Esophagus mucosa (tissue), 1 donor: ENCODE measurements at regions not wholly inside any gene's neighbourhood (a gene's known extent, or its start where the extent isn't known, plus 50 kb on each side); places are given as distances from the start of the nearest gene placed in this dataset.

Experiments used
- ATAC-seq: fragments of 200-7000 bp; cut with Tn5 transposase; one replicate; pipeline ENCODE4 v1.9.1; 2020
- donor health status: DM: yes; HTN: yes; CAD: no.

DNA sequence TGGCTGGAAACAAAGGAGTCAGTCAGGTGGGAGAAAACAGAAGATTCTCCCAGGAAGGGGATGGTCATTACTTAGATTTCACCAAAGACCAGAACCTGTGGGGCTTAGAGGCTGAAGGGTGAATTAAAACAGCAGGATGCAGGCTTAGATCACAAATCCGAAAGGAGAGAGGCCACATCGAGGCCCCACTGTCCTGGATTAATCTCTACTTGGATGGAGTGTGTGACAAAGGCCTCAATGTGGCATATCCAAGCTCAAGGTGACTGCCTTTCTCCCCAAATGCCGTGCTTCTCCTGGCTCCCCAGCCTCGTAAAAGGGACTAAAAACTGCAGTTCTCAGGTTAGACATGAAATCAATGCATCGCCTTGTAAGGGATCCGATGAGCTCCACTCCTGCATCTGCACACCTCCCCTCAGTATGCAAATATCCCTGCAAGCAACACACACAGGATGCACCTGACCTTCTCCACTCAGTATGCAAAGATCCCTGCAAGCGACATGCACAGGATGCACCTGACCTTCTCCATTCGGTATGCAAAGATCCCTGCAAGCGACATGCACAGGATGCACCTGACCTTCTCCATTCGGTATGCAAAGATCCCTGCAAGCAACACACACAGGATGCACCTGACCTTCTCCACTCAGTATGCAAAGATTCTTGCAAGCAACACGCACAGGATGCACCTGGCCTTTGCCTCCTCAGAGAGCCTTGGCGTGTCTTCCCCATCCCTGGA, 447.4 kb downstream of the BRD1 start:
- ATAC-seq, result no peak

DNA sequence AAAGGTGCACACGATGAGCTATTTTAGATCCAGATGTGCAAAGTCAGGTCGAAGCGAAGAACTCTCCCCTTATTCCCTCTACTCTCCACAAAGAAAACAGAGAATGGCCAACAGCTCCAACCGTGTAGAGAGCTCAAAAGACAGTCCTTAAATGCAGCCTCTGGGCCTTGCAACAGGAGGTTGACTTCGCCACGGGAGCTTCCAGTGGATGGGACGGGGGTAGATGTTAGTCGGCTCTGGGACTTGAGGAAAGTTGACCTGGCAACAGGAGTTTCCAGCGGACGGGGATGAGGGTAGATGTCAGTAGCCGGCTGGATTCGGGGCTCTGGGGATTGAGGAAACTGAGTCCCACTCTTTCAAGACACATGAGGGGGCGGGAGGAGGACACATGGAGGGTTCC, 450.4 kb downstream of the BRD1 start:
- no peak for ATAC-seq

- ATAC-seq, result no peak
These were observed 453.9 kb downstream of the BRD1 start for GRCh38 chr22:49373801-49374226.

DNA sequence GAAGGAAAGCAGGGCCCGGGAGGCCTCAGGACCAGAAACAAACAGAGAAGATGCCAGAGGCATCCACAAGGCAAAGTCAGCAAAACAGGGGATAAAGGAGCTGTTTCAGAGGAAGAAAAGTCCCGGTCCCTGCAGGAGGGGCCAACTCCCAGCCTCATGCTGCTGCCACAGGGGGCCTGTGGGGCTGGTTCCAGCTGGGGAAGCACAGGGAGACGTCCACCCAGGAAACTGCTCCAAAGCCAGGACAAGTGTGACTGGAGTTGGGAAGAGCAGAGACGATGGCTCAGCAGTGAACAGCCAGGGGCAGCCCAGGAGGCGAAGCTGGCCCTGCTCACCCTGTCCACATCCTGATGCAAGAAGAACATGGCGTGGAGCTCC, 454.4 kb downstream of the BRD1 start:
- ATAC-seq, result no peak

- ATAC-seq, result no peak
These were observed 455.0 kb downstream of the BRD1 start for GRCh38 chr22:49372530-49373288.

- ATAC-seq, result no peak
These were observed 455.6 kb downstream of the BRD1 start for GRCh38 chr22:49372111-49372529.

DNA sequence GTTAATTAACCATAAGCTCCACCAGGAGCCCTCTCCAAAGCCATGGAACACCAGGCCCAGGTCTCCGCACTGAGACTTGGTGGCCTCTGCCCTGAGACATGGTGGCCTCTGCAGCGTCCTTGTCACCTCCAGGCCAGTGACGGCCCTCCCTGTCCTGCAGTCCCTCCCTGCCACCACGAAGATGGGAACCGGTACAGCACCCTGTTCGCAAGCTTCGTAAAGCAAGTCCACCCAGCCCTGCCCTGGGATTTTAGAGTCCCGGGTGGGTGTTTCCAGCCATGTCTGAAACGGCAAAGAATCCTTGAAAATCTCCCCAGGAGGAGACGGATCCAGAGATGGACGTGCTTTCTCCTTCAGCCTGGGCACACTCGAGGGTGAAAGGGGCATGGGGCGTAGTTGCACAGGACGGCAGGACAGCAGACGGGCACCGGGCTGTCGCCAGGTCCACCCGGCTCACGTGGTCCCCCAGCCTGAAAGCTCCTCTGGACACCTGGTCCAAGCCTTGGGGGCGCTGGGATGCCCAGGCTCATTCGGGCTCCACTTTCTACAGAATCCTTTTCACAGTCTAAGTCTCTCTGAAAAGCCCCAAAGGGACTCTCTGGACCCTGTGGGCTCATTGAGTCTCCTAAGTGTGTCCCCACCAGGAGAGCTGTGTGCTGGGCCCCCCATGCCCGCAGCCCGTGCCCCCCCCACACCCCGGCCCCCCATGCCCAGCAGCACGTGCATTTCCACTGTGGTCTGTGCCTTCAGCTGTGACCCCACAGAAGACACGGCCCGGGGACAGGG, 456.2 kb downstream of the BRD1 start:
- ATAC-seq, result no peak

- ATAC-seq, result no peak
These were observed 456.9 kb downstream of the BRD1 start for GRCh38 chr22:49370627-49371301.

GRCh38 chr22:49369726-49370626, 457.7 kb downstream of the BRD1 start:
- ATAC-seq, result no peak

- ATAC-seq, result no peak
These were observed 458.5 kb downstream of the BRD1 start for GRCh38 chr22:49368976-49369725.

DNA sequence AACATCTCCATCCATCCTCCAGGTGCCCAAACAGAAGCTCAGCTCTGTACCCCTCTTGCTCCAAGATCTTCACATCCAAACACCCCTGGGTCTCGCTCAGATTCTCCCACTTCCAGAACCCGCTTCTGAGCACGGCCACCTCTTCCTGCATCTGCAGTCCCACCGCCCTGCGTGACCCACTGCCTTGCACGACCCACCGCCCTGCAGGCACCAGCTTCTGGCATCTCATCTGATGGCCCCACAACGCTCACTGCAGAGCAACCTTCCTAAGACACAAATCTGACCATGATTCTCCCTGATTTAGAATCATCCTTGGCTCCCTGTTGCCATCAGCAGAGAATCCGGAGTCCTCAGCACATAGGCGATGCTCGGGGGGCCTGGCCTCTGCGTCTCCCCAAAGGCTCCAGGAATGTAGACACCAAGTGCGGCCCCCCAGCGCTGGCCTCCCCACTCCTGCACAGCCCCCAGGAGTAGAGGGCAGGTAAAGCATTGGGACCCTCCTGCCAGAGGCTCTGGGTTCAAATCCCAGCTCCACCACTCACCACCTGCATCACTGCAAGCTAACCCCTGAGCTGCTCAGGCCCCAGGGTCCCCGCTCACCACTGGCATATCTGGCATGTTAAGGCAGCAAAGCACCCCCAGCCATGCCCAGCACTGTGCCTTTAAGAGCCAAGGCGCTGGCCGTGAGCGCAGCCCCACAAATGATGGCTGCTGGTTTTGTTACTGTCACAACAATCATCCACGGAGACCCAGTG, 459.3 kb downstream of the BRD1 start:
- no peak for ATAC-seq

DNA sequence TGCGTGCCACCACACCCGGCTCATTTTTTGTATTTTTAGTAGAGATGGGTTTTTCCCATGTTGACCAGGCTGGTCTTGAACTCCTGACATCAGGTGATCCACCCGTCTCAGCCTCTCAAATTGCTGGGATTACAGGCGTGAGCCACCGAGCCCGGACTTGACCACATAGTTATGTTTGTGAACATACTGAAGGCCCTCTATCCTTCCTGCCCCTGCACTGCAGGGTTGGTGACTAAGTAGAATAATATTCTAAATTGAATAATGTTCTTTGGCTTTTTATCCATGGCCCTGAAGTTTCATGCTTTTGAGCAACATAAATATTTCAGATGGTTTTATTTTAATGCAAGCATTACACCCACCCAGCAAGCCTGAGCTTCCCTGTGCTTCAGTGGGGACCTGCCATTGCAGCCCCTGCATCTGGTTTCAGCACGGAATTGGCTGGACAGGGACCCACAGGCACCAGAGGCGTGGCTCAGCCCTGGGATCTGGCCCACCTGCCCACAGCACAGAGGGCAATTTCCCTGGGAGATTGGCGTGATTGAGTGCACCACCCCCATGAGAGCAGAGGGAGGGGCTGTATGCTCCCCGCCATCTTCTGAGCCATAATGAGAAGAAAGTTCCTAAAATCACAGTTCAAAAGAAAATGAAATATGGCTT, 460.5 kb downstream of the BRD1 start:
- no peak for ATAC-seq

DNA sequence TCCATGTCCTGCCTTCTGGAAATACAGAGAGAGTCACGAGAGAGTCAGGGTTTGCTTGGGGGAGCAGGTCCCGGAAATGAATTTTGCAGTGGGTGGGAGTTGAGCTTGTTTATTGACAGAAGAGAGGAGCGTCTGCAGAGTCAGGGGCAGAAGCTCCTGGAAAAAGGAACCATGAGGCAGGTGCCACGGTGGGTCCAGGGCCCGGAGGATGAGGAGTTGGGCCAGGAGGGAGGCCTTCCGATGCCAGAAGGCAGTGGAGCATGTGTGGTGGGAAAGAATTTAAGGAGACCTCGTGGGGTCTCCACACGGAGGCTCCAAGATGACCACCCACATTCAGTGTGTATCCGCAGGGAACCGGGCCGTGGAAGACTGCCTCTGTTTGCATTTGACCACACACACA, 461.2 kb downstream of the BRD1 start:
- no peak for ATAC-seq

DNA sequence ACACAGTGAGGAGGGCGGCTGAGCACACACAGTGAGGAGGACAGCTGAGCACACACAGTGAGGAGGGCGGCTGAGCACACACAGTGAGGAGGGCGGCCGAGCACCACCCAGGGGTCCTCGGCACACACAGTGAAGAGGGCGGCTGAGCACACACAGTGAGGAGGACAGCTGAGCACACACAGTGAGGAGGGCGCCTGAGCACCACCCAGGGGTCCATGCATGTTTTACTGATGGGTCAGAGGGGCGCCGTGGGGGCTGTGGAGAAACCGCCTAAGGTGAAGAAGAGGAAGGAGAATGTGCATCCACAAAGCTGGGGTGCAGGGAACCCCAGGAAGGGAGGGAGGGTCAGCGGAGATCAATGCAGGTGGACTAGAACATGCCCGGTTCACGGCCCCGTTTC, 461.8 kb downstream of the BRD1 start:
- no peak for ATAC-seq

DNA sequence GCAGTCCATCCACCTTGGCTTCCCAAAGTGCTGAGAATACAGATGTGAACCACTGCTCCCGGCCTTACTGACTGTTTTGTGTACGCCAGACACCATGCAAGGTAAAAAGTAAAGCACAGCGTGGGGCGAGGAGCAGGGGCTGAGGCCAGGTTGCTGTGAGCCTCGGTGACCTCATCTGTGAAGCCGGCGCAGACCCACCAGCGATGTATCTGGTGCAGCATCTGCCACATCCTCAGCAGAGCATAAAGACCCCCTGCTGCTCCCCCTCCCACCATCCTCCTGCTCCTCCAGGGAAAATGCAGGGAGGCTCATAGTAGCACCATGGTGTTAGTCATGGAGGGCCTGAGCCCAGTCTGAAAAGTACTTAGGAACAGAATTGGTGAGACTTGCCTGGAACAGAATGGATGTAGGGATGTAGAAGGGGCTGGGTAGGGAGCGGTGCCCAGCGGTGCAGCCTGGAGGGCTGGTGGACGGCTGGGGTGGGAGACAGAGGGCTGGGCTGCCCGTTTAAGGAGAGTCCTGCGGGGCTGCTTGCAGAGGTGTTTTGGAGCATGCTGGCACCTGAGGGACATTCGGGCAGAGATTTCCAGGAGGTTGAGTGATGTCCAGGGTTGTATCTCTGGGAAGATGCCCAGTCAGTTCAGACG, 462.4 kb downstream of the BRD1 start:
- ATAC-seq, result no peak

- ATAC-seq, result no peak
These were observed 463.3 kb downstream of the BRD1 start for GRCh38 chr22:49364398-49364797.

- no peak for ATAC-seq
These were observed 464.0 kb downstream of the BRD1 start for GRCh38 chr22:49363526-49364230.

DNA sequence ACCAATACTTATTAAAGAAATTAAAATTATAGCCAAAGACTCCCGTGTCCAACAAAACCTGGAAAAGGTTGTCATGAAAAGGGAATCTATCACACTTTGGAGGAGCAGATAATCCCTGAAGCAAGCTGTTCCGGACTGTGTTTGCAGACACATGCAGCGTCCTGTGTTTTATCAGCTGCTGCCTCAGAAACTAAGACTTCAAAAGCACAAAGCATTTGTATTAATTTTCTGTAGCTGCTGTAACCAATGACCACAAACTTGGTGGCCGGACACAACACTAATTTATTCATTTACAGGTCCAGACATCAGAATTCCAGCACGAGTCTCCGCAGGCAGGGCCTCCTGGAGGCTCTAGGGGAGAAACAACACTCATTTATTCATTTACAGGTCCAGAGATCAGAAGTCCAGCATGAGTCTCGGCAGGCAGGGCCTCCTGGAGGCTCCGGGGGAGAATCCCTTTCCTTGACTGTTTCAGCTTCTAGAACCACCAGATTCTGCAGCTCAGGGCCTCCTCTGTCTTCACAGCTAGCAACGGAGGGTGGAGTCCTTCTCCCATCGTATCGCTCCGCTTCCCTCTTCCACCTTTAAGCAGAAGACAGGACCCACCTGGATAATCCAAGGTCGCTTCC, 465.3 kb downstream of the BRD1 start:
- ATAC-seq, result no peak
